ENCODE measurements at regions not wholly inside any gene's neighbourhood (a gene's known extent, or its start where the extent isn't known, plus 50 kb on each side); places are given as distances from the start of the nearest gene placed in this dataset.

DNA sequence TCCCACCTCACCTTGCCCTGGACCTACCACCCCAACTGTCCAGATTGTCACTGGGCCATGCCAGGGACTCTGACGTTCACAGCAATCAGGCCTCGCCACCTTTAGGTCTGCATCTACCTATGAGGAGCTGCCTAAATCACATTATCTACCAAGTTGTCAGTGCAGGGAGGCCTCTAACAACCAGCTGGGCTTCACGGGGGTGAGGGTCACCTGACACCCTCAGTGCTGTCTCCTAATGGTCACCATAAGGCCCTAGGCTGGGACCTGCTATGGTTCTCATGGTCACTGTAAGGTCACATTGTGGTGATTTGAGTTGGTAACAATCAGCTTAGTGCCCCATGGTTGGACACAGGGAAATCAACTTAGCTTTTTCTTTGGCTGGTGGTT, 119.2 kb upstream of the CXCL14 start:
- DNase-seq, result no peak

DNA sequence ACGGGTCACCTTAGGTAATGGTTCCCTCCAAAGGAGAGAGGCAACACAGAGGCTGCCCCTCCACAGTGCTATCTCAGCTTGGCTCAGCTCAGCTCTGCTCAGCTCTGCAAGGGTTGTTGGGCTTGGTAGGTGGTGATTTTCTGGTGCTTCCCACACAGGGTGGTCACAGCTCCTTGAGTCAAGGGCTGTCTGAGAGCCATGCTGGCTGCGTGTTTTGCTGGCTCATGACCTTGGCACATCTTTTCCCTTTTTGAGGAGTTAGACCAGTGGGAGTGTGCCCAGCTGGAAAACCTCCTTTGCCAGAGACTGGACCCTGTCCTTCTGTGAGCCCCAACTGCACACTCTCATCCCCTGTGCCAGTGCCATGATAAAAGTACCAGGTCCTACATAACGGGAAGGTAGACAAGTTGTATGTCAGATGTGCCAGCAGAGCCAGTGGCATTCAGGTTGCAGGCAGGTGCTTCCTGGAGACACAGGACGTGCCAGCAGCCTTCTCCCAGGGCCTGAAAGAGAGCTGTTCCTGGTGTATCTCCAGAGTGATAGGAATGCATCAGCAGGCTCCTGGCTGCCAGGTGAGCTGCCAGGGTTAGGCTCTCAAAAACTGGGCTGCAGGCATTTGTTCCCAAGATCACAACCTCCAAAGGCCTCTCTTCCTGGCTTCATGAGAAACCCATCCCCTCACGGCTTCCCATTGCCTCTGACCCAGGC, 118.6 kb upstream of the CXCL14 start:
- no peak for DNase-seq

DNA sequence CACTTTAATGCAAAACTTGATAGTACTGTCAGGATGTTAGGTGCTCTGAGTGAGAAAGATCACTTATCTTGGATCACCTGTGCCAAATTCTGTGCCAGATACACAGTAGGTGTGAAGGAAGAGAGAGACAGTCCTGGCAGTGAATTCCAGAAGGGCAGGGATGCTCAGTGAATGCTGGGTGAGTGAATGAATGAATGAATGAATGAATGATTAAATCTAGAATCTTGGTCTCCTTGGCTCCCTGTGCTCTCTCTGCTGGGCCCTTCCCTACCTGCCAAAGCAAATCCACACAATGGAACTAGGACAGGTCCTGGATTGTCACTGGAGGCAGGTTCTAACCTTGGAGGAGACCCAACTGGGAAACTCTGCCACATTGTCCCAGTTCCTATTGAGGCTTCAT, 117.5 kb upstream of the CXCL14 start:
- DNase-seq, result no peak

DNA sequence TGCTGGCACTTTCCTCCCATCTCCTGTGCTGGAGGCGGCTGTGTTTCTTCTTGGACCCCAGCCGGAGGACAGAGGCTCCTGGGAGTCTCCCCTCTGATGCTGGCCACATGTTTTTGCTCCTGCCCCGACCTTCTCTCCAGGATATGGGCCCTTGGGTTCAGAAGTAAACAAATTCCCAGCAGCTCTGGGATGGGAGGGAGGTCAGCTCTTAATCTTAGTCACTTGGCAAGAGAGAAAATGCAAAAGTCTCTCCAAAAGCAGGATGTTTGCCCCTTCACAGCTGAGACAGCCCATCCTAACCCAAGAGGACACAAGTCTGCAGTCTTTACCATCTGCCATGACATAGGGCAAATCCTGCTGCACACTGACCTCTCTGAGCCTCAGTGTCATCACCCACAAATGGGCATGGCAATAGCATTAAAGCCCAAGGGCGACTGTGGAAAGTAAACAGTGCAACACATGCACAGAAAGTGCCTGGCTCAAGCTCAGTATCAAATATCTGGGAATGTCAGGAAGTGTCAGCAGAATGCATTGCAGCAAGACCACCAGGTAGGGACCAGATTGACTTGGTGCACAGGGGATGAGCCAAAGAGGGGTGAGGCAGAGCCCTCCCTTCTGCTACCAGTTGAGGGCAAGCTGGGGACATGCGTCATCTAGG, 117.0 kb upstream of the CXCL14 start:
- DNase-seq, result no peak

DNA sequence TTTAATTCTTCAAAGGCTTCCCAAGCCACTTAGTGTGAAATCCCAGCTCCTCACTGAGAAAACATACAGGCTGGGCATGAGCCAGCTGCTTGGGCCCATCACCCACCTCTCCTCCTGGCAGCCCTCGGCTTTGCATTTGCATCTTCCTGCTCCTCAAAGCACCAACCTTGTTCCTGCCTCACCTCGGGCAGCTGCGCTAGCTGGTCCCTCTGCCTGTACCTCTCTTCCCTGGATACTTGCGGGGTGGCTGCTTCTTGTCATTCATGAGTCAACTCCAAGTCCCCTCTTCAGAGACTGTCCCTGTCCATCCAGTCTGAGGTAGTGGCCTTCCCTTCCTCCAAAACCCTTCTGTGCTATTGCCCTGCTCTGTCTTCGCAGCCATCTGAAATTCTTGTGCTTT, 116.1 kb upstream of the CXCL14 start:
- DNase-seq, result no peak

DNA sequence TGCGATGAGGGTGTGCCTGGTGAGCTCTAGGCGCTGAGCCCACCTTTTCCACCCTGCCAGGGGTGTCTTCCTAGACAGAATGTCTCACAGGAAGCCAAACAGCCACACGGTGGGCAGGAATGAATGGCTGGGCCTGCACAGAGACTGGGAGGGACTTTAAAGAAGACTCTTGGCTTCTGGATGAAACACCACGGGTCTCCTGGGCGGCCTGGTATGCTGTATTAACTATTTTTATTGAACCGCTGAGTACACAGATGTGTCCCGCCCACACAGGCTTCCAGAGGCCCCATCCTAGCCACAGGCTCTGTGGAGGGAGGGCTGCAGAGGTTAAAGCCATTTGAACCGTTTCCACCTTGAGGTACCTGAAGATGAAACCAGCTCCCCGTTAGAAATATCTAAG, 115.2 kb upstream of the CXCL14 start:
- no peak for DNase-seq

DNA sequence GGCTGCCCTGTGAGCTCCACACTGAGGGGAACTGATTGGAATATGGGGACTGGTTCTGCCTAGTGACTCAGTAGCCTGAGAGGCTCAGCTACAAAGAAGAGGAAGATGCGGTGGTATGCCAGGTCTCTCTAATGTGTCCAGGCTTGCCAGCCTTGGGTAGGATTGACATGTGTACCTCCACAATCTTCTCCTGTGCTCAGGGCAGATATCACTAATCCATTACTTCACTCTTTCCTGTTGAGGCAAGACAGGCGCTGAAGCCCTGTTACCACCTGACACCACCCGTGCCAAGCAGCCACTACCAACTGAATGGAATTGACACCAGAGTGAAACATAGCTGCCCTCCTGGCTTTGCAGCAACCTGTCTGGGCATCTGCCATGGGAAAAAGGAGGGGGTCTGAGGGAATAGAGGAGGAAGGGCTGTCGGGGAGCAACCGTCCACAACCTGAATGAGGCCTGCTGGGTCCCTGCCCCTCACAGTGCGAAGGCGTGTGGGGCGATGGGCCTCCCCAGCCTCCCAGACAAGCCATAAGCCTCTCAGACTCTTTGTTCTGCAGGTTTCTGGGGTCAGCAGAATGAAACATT, 114.7 kb upstream of the CXCL14 start:
- DNase-seq, result no peak

DNA sequence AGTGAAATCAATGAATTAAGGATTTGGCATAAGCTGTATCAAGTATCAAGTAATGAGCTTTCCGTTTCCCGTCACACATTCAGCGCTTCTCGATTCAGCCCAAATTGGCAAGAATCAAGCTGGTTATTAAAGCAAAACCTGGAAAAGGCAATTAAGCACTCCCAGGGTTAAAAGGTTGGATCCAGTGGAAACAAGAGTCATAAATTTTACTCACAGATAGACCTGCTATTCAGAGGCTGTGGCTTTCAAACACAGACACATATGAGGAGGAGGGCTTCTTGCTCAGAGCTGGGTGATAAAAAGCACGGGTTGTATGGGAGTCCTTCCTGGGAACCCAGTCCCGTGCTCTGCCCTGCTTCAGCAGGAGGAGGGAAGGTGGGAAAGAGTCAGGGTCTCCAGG, 112.3 kb upstream of the CXCL14 start:
- no peak for DNase-seq

DNA sequence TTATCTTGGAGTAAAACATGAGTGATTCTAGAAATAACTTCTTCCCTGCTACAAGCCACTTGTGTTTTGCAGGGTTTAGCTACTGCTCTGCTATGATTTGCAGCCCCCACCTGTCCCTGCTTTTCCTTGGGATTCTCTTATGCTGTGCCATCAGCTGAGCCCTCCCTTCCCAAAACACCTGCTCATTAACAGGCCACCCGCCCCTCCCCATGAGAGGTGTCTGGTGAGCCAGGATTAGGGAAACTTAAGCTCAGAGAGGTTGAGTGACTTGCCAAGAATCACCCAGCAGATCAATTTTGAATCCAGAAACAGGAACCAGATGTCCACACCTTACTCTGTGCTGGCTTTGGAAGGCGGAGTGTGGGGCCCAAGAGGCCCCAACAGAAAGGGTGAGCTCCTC, 111.7 kb upstream of the CXCL14 start:
- DNase-seq, result no peak

DNA sequence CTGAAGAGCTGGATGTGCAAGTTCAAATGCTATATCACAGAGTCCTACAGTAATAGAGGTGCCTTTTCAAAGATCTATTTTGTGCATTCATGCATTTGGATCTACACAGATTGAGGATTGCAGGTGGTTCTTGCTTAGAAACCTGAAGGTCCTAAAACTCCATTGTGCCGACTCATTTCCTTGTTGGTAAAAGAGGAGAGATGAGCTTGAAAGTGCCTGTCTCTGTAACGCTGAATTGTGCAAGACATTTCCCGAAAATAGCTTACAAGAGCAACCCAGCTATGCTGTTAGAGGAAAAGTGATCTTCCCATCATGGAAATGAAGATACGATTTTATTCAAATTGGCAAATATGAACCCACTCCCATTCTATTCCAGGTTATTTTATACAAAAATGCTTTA, 110.7 kb upstream of the CXCL14 start:
- DNase-seq, result no peak

DNA sequence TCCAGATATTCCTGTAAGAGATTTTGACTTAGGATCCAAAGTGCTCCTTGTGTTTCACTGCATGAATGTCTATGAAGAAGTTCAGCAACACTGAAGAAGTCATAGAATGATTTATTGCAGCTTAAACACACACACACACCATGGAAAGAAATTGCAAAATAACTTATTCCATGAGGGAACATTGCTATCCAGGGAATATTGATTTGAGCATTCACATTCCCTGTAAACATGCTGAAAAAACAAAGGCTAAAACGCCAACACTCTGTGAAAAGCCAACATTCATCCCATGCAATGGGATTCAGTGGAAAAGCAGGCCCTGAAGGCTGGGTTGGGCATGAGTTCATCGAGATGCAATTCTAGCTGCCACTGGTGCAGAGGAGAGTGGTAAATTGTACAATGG, 109.6 kb upstream of the CXCL14 start:
- DNase-seq, result no peak

DNA sequence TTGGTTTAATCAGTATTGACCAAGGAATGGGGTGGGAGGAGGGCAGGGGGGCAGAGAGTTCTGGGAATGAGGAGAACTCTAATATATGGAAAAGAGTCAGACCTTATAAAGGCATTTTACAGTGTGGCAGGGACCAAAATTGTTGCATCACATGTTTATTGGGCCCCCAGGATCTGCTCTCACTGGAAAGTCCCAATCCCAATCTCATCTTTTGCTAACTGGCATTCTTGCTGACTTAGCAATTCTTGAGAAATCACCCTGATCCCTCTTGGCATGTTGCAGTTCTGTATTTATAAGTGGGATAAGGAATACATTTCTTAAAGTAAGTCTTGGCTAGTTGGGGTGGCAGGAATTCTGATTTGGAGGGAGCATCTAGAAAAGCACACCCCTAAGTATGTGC, 104.4 kb upstream of the CXCL14 start:
- DNase-seq, result no peak

DNA sequence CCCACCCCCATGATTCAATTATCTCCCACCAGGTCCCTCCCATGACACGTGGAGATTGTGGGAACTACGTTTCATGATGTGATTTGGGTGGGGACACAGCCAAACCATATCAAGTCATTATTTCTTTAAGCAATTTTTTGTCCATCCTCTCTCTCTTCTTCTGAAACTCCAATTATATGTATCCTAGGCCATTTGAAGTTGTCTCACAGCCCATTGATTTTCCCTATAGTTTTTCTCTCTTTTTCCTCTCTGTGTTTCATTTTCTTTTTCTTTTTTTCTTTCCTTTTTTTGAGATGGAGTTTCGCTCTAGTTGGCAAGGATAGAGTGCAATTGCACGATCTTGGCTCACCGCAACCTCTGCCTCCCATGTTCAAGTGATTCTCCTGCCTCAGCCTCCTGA, 101.9 kb upstream of the CXCL14 start:
- DNase-seq, result no peak

DNA sequence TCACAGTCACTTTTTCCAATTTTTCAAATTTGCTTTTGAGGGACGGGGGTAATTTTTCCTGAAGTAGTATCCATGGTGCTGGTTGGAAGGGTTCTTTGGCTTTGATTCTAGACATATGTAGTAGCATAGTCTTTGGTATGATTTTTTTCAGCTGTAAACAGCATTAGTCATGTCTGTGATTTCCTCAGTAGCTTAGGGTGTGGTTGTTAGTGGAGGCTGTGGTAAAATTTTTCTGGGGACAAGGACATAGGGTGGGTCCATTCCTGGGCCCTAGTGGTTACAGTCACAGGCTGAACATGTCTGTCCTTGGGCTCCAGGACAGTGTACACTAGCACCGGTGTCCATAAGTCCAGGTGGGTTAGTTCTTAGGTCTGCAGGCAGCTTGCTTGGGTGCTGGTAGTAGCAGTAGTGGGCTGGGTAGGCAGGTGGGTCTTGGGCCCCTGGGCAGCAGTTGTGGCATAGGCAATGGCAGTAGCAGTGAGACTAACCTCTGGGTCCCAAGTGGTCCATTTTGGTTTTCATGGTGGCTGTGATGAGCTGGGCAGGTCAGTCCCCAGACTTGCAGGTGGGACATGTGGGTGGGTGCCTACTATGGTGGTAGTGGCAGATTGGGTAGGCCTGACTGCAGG, 100.0 kb upstream of the CXCL14 start:
- no peak for DNase-seq

DNA sequence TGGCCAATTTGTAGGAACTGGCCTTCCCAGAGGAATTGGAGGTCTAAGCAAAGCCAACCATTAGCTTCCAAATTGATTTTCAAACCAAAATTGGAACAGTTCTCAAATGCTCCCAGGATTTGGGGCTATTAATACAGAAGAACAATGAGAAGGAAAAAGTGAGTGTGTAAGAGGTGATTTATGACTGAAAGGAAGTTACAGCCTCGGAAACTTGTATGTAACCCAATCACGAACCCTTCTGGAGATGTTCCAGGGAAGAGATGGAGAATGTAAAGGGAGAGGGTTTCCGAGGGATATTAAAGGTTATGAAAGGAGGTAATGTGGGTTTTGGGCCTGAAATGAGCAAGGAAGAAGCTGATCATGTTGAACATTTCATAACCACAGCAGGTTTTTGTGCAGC, 93.2 kb upstream of the CXCL14 start:
- DNase-seq, result no peak

DNA sequence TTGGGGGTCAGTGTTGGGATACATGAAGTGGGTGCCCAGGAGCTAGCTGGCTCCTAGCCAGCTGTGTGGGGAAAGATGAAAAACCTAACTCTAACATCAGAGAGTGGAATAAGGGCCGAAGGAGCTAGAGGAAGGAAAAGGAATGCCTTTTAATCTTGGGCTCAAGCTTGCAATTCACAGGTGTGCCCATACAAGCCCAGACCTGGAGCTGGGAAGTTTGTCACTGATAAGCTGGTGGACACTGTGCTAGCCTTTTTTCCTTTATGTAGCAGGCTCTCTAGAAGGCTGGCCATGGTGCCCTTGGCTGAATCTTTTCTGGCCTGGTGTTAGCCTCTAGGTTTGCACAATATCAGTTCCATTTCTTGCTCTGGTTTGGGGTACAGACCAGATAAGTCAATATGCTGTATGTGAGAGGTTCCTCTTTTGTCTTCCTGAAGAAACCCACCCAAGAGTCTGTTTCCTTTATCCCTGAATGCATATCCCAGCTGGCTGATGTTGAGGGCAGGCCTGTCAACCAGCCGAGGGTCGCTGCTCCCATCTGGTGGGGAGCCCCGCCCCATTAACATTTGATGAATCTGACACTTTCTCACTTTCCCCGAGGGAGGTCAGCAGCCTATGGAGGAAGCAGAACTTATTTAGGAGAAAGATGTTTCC, 92.4 kb upstream of the CXCL14 start:
- DNase-seq, result no peak

DNA sequence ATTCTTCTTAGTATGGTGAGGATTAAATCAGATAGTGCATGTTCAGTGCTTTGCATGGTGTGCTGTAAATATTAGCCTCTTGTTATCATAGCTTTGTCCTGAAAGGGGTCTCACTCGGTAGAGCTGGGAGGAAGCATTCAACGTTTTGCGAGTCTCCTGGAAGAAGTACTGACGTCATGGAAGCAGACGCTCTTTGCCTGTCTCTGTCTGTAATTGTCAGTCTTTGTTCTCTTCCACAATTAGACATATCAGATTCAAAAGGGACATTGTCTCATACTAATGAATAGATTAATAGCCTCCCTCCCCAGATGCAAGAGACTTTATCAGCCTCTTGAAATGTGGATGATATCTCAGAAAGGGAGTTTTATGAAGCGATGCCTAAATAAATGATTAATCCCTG, 91.8 kb upstream of the CXCL14 start:
- no peak for DNase-seq

DNA sequence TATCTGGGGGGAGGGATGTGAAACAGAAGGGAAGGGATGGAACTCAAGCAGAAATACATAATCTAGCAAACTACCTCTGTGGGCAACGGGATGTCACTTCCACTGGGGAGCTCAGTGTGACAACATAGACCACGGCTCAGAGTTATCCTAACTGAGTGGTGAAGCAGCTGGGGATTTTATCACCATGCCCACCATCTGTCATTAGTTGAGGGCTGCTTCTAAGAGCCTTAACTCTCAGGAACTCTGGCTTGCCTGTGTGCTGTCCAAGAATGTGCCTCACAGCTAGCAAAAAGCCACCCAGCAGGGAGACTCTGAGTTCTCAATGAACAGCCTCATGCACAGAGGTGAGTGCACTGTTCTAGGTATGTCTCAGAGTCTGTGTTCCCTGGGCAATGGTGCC, 90.6 kb upstream of the CXCL14 start:
- no peak for DNase-seq

DNA sequence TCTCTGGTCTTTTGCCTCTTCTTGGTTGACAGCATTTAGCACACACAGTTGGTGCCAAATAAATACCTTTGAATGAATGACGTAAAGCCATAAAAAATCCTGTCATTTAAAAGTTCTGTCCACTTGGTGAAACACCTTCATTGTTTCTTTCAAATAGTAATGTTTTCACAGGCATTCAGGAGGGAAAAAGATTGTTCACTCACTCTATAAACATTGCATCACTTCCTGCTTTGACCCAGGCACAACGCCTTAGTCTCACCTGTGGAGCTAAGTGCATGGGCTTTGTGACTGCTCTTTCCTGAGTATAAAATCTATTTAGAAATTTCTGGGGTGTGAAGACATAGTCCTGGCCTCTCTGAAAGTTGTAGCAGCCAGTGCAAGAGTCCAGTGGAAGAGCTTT, 88.9 kb upstream of the CXCL14 start:
- no peak for DNase-seq

DNA sequence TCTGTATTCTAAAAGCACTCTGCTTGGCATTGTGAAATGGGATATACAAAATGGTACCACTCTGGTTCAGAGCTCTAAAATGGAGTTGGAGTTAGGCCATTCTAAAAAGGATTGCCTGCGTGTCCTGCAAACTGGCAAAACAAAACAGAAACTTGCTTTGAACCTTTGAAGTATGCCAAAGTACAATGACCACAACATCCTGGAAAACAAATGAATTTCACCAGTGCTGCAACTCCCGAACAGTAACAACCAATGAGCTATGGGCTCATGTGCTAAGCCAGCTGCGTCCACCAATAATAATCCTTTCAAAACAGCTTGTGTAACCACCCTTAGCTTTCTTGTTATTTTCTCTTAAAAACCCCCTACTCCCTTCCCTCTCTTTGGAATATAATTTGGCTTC, 88.4 kb upstream of the CXCL14 start:
- DNase-seq, result no peak

DNA sequence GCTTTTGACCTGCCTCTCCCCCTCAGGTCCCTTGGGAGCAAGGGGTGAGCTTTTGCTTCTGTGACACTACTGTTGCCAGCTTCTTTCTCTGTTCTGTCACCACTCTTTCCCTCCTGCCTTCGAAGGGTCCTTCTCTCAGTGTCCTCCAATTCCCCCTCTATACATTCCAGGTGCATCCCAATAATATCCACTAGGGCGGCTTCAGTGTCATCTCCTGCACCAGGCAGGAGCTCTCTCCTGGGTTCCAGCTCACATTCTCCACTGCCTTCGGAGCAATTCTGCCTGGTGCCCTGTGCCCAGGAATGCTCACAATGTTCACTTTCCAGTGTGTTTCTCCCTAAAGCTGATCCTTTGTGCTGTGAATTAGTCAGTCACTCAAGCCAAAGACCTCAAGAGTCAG, 83.9 kb upstream of the CXCL14 start:
- no peak for DNase-seq

DNA sequence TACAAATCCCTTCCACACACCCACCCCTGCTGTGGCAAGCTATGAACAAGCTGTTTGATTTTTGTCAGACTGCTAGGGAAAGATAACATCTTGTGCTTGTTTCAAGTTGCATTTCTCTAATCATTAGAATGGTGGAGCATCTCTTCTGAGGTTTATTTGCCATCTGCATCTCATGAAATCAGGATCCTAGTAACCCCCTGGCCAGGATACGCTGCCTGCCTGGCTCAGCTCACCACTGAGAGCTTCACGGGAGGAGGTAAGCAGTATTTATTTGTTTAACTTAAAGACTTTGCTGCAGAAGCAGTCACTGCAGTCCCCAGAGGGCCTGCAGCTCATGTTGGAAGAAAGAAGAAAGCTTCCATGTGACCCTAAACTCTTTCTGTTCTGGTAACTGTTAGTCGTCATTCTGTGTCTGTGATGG, 83.3 kb upstream of the CXCL14 start:
- DNase-seq, result no peak

DNA sequence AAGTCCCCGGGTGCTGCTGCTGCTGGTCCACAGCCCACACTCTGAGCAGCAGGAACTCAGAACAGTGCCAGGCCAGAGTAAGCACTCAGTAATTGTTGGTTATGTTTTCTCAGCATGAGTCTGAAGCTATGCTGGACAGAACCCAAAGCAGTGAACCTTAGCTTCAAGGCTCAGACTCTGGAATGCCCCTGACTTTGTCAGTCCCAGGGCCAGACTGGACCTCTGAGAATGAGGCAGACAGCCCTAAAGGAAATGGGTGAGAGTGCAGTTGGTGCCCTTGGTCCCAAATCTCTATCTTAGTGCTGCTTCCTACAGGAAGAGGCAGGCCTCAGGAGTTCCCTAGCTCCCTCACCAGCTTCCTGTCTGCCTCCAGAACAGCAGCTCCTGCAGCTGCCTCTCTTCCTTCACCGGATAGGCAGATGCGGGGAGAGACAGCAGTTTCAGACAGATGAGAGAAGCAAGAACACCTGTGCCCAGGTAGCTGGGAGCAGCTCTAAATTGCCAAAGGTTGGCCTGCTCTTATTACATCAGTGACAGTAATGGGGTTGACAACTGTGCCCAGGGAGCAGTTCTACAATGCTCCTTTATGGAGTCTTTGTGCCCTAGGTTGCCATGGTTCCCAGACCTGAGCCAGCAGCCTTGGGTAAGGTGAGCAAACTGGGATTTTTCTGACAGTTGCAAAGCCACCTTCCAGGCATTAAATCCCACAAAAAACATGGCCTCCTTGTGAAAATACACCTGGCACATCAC, 82.2 kb upstream of the CXCL14 start:
- no peak for DNase-seq
